H1 (cell line): ENCODE measurements at regions not wholly inside any gene's neighbourhood (a gene's known extent, or its start where the extent isn't known, plus 50 kb on each side); places are given as distances from the start of the nearest gene placed in this dataset.
"Not testable (repeated sequence)": the region's sequence is repeated elsewhere in the genome, so short reads cannot be mapped to it uniquely, and the experiment has no call there.

Source experiments
- CTCF ChIA-PET: fragments of 300-600 bp; sonication (Branson Sonifier 250); formaldehyde crosslinking; loops from one replicate; lab custom pipeline; 2021; ENCODE audit not compliant: partially characterized antibody; lab: Charles Lee
- POLR2A ChIA-PET: fragments of 300-600 bp; sonication (Branson Sonifier 250); formaldehyde crosslinking; loops from one replicate; lab custom pipeline; 2021; ENCODE audit warnings: inconsistent platforms; ENCODE audit not compliant: partially characterized antibody; lab: Charles Lee
- DNase-seq, 2 experiments: peaks; one replicate each; pipeline versions ENCODE4 v3.0.0 to v3.0.0-alpha.2; 2010 to 2022; ENCODE audit warnings: low spot score in 2 of 2, low read depth in 1 of 2, mixed read lengths in 1 of 2
- FAIRE-seq: peaks from 2 replicates; lab custom pipeline; 2011; peaks lifted over from hg19 to GRCh38; lab: Jason Lieb, UNC
- H2AFZ ChIP-seq: 2 replicates; pipeline ENCODE4 v1.8.1; 2012; ENCODE audit warnings: low read length, inconsistent platforms
- H2AK5ac ChIP-seq: 2 replicates; pipeline ENCODE4 v1.6.1; 2013; ENCODE audit warnings: low read depth, low read length
- H2BK120ac ChIP-seq: replicated peaks from 2 replicates; pipeline ENCODE3; 2013; ENCODE audit warnings: low read depth, low read length, inconsistent platforms
- H2BK12ac ChIP-seq: 2 replicates; pipeline ENCODE4 v1.6.1; 2013; ENCODE audit warnings: low read depth, low read length
- H2BK15ac ChIP-seq: 2 replicates; pipeline ENCODE4 v1.6.1; 2013; ENCODE audit warnings: low read length
- H2BK20ac ChIP-seq: 2 replicates; pipeline ENCODE4 v1.6.1; 2013; ENCODE audit warnings: low read length
- H2BK5ac ChIP-seq: 2 replicates; pipeline ENCODE4 v1.6.1; 2013; ENCODE audit warnings: low read depth, low read length
- H3K14ac ChIP-seq: 2 replicates; pipeline ENCODE4 v1.6.1; 2013; ENCODE audit warnings: inconsistent platforms; ENCODE audit not compliant: insufficient read length
- H3K18ac ChIP-seq: 2 replicates; pipeline ENCODE4 v1.6.1; 2013; ENCODE audit warnings: low read length; ENCODE audit errors: extremely low read depth
- H3K23ac ChIP-seq: 2 replicates; pipeline ENCODE4 v1.6.1; 2013; ENCODE audit warnings: inconsistent platforms; ENCODE audit not compliant: insufficient read length
- H3K23me2 ChIP-seq: 2 replicates; pipeline ENCODE4 v1.6.1; 2013; ENCODE audit warnings: low read depth, low read length
- H3K27ac ChIP-seq: 2 replicates; pipeline ENCODE4 v1.6.1; 2011; ENCODE audit warnings: low read depth, low read length, inconsistent platforms
- H3K27me3 ChIP-seq, 4 experiments: replicated peaks in 1 of 4; 1 replicate in 1 of 4; 2 replicates in 3 of 4; pipeline versions ENCODE4 v1.6.1 to v1.8.1; 2011 to 2013; ENCODE audit warnings: low read length in 3 of 4, mild to moderate bottlenecking in 3 of 4, inconsistent platforms in 2 of 4, mixed read lengths in 2 of 4, moderate library complexity in 1 of 4; ENCODE audit not compliant: control insufficient read depth in 3 of 4, insufficient read depth in 3 of 4; ENCODE audit errors: extremely low read depth in 1 of 4
- H3K36me3 ChIP-seq, 4 experiments: 2 replicates each; pipeline versions ENCODE4 v1.6.1 to v1.8.1; 2011 to 2013; ENCODE audit warnings: mild to moderate bottlenecking in 4 of 4, low read length in 3 of 4, moderate library complexity in 2 of 4, control low read depth in 1 of 4, inconsistent platforms in 1 of 4; ENCODE audit not compliant: insufficient read depth in 4 of 4, control insufficient read depth in 2 of 4
- H3K4ac ChIP-seq: replicated peaks from 2 replicates; pipeline ENCODE3; 2013; ENCODE audit warnings: low read length, low read depth, mixed read lengths, inconsistent platforms; ENCODE audit not compliant: insufficient read length
- H3K4me1 ChIP-seq, 4 experiments: replicated peaks in 1 of 4; 1 replicate in 1 of 4; 2 replicates in 3 of 4; pipeline versions ENCODE4 v1.6.1 to v1.8.1; 2011 to 2013; ENCODE audit warnings: low read length in 3 of 4, inconsistent platforms in 2 of 4, mixed read lengths in 1 of 4; ENCODE audit not compliant: insufficient read depth in 4 of 4, control insufficient read depth in 3 of 4
- H3K4me2 ChIP-seq, 2 experiments: 2 replicates each; pipeline versions ENCODE4 v1.6.1 to v1.8.1; 2011 to 2013; ENCODE audit warnings: low read depth in 2 of 2, low read length in 2 of 2, control low read depth in 1 of 2, inconsistent platforms in 1 of 2, mild to moderate bottlenecking in 1 of 2; ENCODE audit not compliant: insufficient read depth in 1 of 2
- H3K4me3 ChIP-seq, 4 experiments: fragments of 200-600, 300-600 bp in 1 of 4; sonication (generic), shearing (Covaris generic), sonication (Bioruptor Twin) in 1 of 4; 2 replicates each; pipeline versions ENCODE4 v1.5.1 to v1.8.1; 2011 to 2016; ENCODE audit warnings: low read length in 4 of 4, low read depth in 3 of 4, control low read depth in 2 of 4, inconsistent platforms in 2 of 4, mild to moderate bottlenecking in 2 of 4, mixed read lengths in 1 of 4, moderate library complexity in 1 of 4; ENCODE audit not compliant: insufficient read depth in 2 of 4; ENCODE audit errors: extremely low read depth in 1 of 4
- H3K56ac ChIP-seq: replicated peaks from 2 replicates; pipeline ENCODE3; 2013; ENCODE audit warnings: low read depth, mild to moderate bottlenecking, mixed read lengths, low read length, inconsistent platforms; ENCODE audit not compliant: insufficient read length
- H3K79me1 ChIP-seq: 2 replicates; pipeline ENCODE4 v1.6.1; 2013; ENCODE audit warnings: low read depth, low read length, control low read depth
- H3K79me2 ChIP-seq, 2 experiments: 2 replicates each; pipeline versions ENCODE4 v1.6.1 to v1.8.1; 2012 to 2013; ENCODE audit warnings: low read length in 2 of 2, mild to moderate bottlenecking in 2 of 2, inconsistent platforms in 1 of 2; ENCODE audit not compliant: insufficient read depth in 2 of 2, control insufficient read depth in 1 of 2
- H3K9ac ChIP-seq, 4 experiments: replicated peaks in 1 of 4; 1 replicate in 1 of 4; 2 replicates in 3 of 4; pipeline versions ENCODE4 v1.6.1 to v1.8.1; 2011 to 2013; ENCODE audit warnings: low read depth in 3 of 4, low read length in 3 of 4, control low read depth in 2 of 4, mild to moderate bottlenecking in 2 of 4, moderate library complexity in 2 of 4, inconsistent platforms in 1 of 4; ENCODE audit errors: extremely low read depth in 1 of 4
- H3K9me3 ChIP-seq, 2 experiments: 2 replicates each; pipeline versions ENCODE4 v1.6.1 to v1.8.1; 2012 to 2013; ENCODE audit warnings: mild to moderate bottlenecking in 2 of 2, moderate library complexity in 2 of 2, control low read depth in 1 of 2, inconsistent platforms in 1 of 2, low read depth in 1 of 2, low read length in 1 of 2, mixed read lengths in 1 of 2; ENCODE audit not compliant: insufficient read depth in 2 of 2
- H4K20me1 ChIP-seq, 2 experiments: replicated peaks in 1 of 2; 2 replicates each; pipeline versions ENCODE3 to v1.8.1; 2011 to 2013; ENCODE audit warnings: inconsistent platforms in 2 of 2, low read length in 2 of 2, mild to moderate bottlenecking in 1 of 2; ENCODE audit not compliant: insufficient read depth in 2 of 2, control insufficient read depth in 1 of 2
- H4K5ac ChIP-seq: 2 replicates; pipeline ENCODE4 v1.6.1; 2013; ENCODE audit warnings: low read length, low read depth, mixed read lengths, inconsistent platforms; ENCODE audit not compliant: insufficient read length
- H4K8ac ChIP-seq: 2 replicates; pipeline ENCODE4 v1.8.0; 2013; ENCODE audit warnings: mild to moderate bottlenecking, moderate library complexity, low read length, inconsistent platforms; ENCODE audit not compliant: insufficient read depth; ENCODE audit errors: extremely low read depth
- H4K91ac ChIP-seq: replicated peaks from 2 replicates; pipeline ENCODE3; 2013; ENCODE audit warnings: low read length, mixed read lengths, inconsistent platforms; ENCODE audit not compliant: insufficient read length
- WGBS, 2 experiments: shearing (Covaris generic) in 1 of 2; methylation state at CpG; one replicate each; pipeline versions ENCODE4 v1.1.6 to v1.1.7; 2013 to 2015; ENCODE audit warnings: low lambda C conversion rate in 2 of 2, mixed read lengths in 2 of 2, inconsistent platforms in 1 of 2, low coverage in 1 of 2, missing lambda C conversion rate in 1 of 2; ENCODE audit not compliant: insufficient replicate concordance in 2 of 2, insufficient coverage in 1 of 2, insufficient read length in 1 of 2; ENCODE audit errors: extremely low coverage in 1 of 2, missing lambda C conversion rate in 1 of 2; 5-methylcytosine and 5-hydroxymethylcytosine counted together

GRCh38 chr5:43824325-43824964 is 221.5 kb downstream of the NNT start:
- H4K20me1 ChIP-seq, H3K56ac ChIP-seq, H3K36me3 ChIP-seq, POLR2A ChIA-PET, H4K5ac ChIP-seq, DNase-seq, H3K4me3 ChIP-seq, H4K8ac ChIP-seq, H3K79me1 ChIP-seq, H3K18ac ChIP-seq, H3K9ac ChIP-seq, H2BK5ac ChIP-seq, H3K4me2 ChIP-seq, H3K4ac ChIP-seq, H3K14ac ChIP-seq, H4K91ac ChIP-seq, H2BK120ac ChIP-seq, H3K27ac ChIP-seq, H2BK15ac ChIP-seq, FAIRE-seq, H3K23me2 ChIP-seq, H3K27me3 ChIP-seq, H2BK20ac ChIP-seq, H3K23ac ChIP-seq, H3K79me2 ChIP-seq, H2AFZ ChIP-seq, CTCF ChIA-PET, H2BK12ac ChIP-seq, H2AK5ac ChIP-seq, H3K4me1 ChIP-seq: not testable (repeated sequence)
- peaks cover 0 to 14% of the 10 kb centered on the region in 2 experiments; a peak in 1 of 4 replicates for H3K9me3 ChIP-seq
- WGBS, 2 experiments = 83% methylated on average over 14 of the region's 26 CpGs; no CpG with 5 or more reads in 1 of the 2 experiments

- H3K4me2 ChIP-seq, H4K91ac ChIP-seq, H3K4ac ChIP-seq, H3K79me1 ChIP-seq, H2BK12ac ChIP-seq, H2BK20ac ChIP-seq, H3K18ac ChIP-seq, H4K8ac ChIP-seq, H3K4me3 ChIP-seq, H3K4me1 ChIP-seq, POLR2A ChIA-PET, H3K27ac ChIP-seq, CTCF ChIA-PET, H3K79me2 ChIP-seq, H4K5ac ChIP-seq, FAIRE-seq, H2AK5ac ChIP-seq, H2BK120ac ChIP-seq, H3K9ac ChIP-seq, H2AFZ ChIP-seq, H2BK15ac ChIP-seq, H2BK5ac ChIP-seq, H3K23me2 ChIP-seq, H4K20me1 ChIP-seq, H3K56ac ChIP-seq, DNase-seq, H3K36me3 ChIP-seq, H3K14ac ChIP-seq, H3K27me3 ChIP-seq, H3K23ac ChIP-seq: not testable (repeated sequence)
- 100% methylated on average over 1 of the region's 1 CpG; no CpG with 5 or more reads in 1 of the 2 experiments for WGBS, 2 experiments
- peaks cover 33 to 35% of the 10 kb centered on the region in 2 experiments for H3K9me3 ChIP-seq
Measured at GRCh38 chr5:43818394-43818793, 215.4 kb downstream of the NNT start.
